ENCODE measurements at regions not wholly inside any gene's neighbourhood (a gene's known extent, or its start where the extent isn't known, plus 50 kb on each side); places are given as distances from the start of the nearest gene placed in this dataset.
"Not testable (repeated sequence)": the region's sequence is repeated elsewhere in the genome, so short reads cannot be mapped to it uniquely, and the experiment has no call there.

- DNase-seq: no peak
- Histone ChIP-seq H3K36me3 (no peaks in the 10 kb centered on the region), H3K27ac (no peak overlapping the region), H3K9me3 (ENCODE audit: severe bottlenecking) (no peaks in the 10 kb centered on the region), H3K27me3 (ENCODE audit: insufficient read depth, low read depth, severe bottlenecking) (no peaks in the 10 kb centered on the region), H3K4me3 (ENCODE audit: low read depth, low read length) (no peak overlapping the region)
- no peak for TF ChIP-seq CTCF (IDR thresholded peaks at IDR 0.05; ENCODE audit: low read depth, low read length)
These were observed 171.1 kb upstream of the TTC14 start for GRCh38 chr3:180430896-180431295.

- no peak for DNase-seq
- Histone ChIP-seq H3K4me3 (ENCODE audit: low read depth, low read length) (no peak overlapping the region), H3K36me3 (no peaks in the 10 kb centered on the region), H3K27me3 (ENCODE audit: insufficient read depth, low read depth, severe bottlenecking) (no peaks in the 10 kb centered on the region), H3K9me3 (ENCODE audit: severe bottlenecking) (no peaks in the 10 kb centered on the region), H3K27ac (no peak overlapping the region)
- TF ChIP-seq CTCF (IDR thresholded peaks at IDR 0.05; ENCODE audit: low read depth, low read length): no peak
These were observed 168.8 kb upstream of the TTC14 start for GRCh38 chr3:180433152-180433551.

GRCh38 chr3:180447136-180447535 lies 154.8 kb upstream of the TTC14 start:
- no peak for TF ChIP-seq CTCF (IDR thresholded peaks at IDR 0.05; ENCODE audit: low read depth, low read length)
- H3K36me3 ChIP-seq: no peaks in the 10 kb centered on the region
- peaks cover 5% of the 10 kb centered on the region for H3K9me3 ChIP-seq (ENCODE audit: severe bottlenecking)
- H3K4me3 ChIP-seq (ENCODE audit: low read depth, low read length): no peak overlapping the region
- no peak for DNase-seq
- H3K27ac ChIP-seq: no peak overlapping the region
- no peaks in the 10 kb centered on the region for H3K27me3 ChIP-seq (ENCODE audit: insufficient read depth, low read depth, severe bottlenecking)

- H3K9me3 ChIP-seq (ENCODE audit: severe bottlenecking); DNase-seq; H3K27me3 ChIP-seq (ENCODE audit: insufficient read depth, low read depth, severe bottlenecking); H3K4me3 ChIP-seq (ENCODE audit: low read depth, low read length); H3K36me3 ChIP-seq; H3K27ac ChIP-seq: not testable (repeated sequence)
These were observed 153.6 kb upstream of the TTC14 start for GRCh38 chr3:180448407-180448806.

- no peak for DNase-seq
- Histone ChIP-seq H3K27ac (no peak overlapping the region), H3K4me3 (ENCODE audit: low read depth, low read length) (no peak overlapping the region), H3K36me3 (no peaks in the 10 kb centered on the region), H3K9me3 (ENCODE audit: severe bottlenecking) (no peaks in the 10 kb centered on the region), H3K27me3 (ENCODE audit: insufficient read depth, low read depth, severe bottlenecking) (no peaks in the 10 kb centered on the region)
- no peak for TF ChIP-seq CTCF (IDR thresholded peaks at IDR 0.05; ENCODE audit: low read depth, low read length)
These were observed 144.7 kb upstream of the TTC14 start for GRCh38 chr3:180457225-180457624.

GRCh38 chr3:180466401-180467011 lies 135.5 kb upstream of the TTC14 start:
- Histone ChIP-seq H3K36me3 (no peaks in the 10 kb centered on the region), H3K9me3 (ENCODE audit: severe bottlenecking) (no peaks in the 10 kb centered on the region), H3K27me3 (ENCODE audit: insufficient read depth, low read depth, severe bottlenecking) (no peaks in the 10 kb centered on the region), H3K4me3 (ENCODE audit: low read depth, low read length) (no peak overlapping the region), H3K27ac (no peak overlapping the region)
- DNase-seq: no peak
- no peak for TF ChIP-seq CTCF (IDR thresholded peaks at IDR 0.05; ENCODE audit: low read depth, low read length)

All from WERI-Rb-1 (cell line).